ACHN (cell line): ENCODE measurements at regions not wholly inside any gene's neighbourhood (a gene's known extent, or its start where the extent isn't known, plus 50 kb on each side); places are given as distances from the start of the nearest gene placed in this dataset.
"Not testable (repeated sequence)": the region's sequence is repeated elsewhere in the genome, so short reads cannot be mapped to it uniquely, and the experiment has no call there.

Experiments
- DNase-seq: peaks from one replicate; pipeline ENCODE4 v3.0.0-alpha.2; 2015
- in situ Hi-C: cut with HindIII; loops from 2 replicates; pipeline ENCODE4 v1.10.0; 2017; ENCODE audit warnings: low sequenced_read_pairs, low pct_ligation_motif_present, low pct_unique_long_range_greater_than_20kb

- no peak for DNase-seq
- in situ Hi-C loops = no loop called here
These were observed 558.7 kb upstream of the EYS start for GRCh38 chr6:66265737-66266136.

GRCh38 chr6:66264376-66264775, 557.4 kb upstream of the EYS start:
- in situ Hi-C loops = no loop called here
- no peak for DNase-seq

- in situ Hi-C loops, DNase-seq: not testable (repeated sequence)
These were observed 551.9 kb upstream of the EYS start for GRCh38 chr6:66258731-66259487.

GRCh38 chr6:66245231-66245630, 538.2 kb upstream of the EYS start:
- in situ Hi-C loops = no loop called here
- DNase-seq = no peak

GRCh38 chr6:66238851-66239250, 531.8 kb upstream of the EYS start:
- in situ Hi-C loops = no loop called here

GRCh38 chr6:66232890-66233289, 525.9 kb upstream of the EYS start:
- in situ Hi-C loops = no loop called here

More at GRCh38 chr6:66238851-66239250, 531.8 kb upstream of the EYS start:
- DNase-seq = no peak

GRCh38 chr6:66230591-66230990, 523.6 kb upstream of the EYS start:
- DNase-seq = no peak
- in situ Hi-C loops = no loop called here

More at GRCh38 chr6:66232890-66233289, 525.9 kb upstream of the EYS start:
- DNase-seq = no peak

- in situ Hi-C loops = no loop called here
- DNase-seq = no peak
These were observed 519.1 kb upstream of the EYS start for GRCh38 chr6:66226109-66226508.

GRCh38 chr6:66210964-66211363, 503.9 kb upstream of the EYS start:
- DNase-seq = no peak
- in situ Hi-C loops = no loop called here

- DNase-seq = no peak
- in situ Hi-C loops = no loop called here
These were observed 493.4 kb upstream of the EYS start for GRCh38 chr6:66200390-66200789.

- no peak for DNase-seq
- in situ Hi-C loops = no loop called here
These were observed 492.1 kb upstream of the EYS start for GRCh38 chr6:66199171-66199570.

GRCh38 chr6:66198062-66198624, 491.1 kb upstream of the EYS start:
- no peak for DNase-seq
- in situ Hi-C loops = no loop called here

- in situ Hi-C loops = no loop called here
- DNase-seq = no peak
These were observed 483.8 kb upstream of the EYS start for GRCh38 chr6:66190858-66191257.

- in situ Hi-C loops = no loop called here
- DNase-seq = no peak
These were observed 482.9 kb upstream of the EYS start for GRCh38 chr6:66189915-66190314.

GRCh38 chr6:66186756-66187155, 479.7 kb upstream of the EYS start:
- DNase-seq = no peak
- in situ Hi-C loops = no loop called here

- no peak for DNase-seq
- in situ Hi-C loops = no loop called here
These were observed 477.1 kb upstream of the EYS start for GRCh38 chr6:66184091-66184490.

GRCh38 chr6:66179361-66179760, 472.3 kb upstream of the EYS start:
- in situ Hi-C loops = no loop called here
- DNase-seq = no peak

GRCh38 chr6:66173587-66173986, 466.6 kb upstream of the EYS start:
- in situ Hi-C loops = no loop called here
- DNase-seq = no peak

GRCh38 chr6:66166713-66167112, 459.7 kb upstream of the EYS start:
- in situ Hi-C loops, DNase-seq: not testable (repeated sequence)

- in situ Hi-C loops = no loop called here
- no peak for DNase-seq
These were observed 454.6 kb upstream of the EYS start for GRCh38 chr6:66161546-66162108.
